Transverse colon (tissue), 4 donors: ENCODE measurements at regions not wholly inside any gene's neighbourhood (a gene's known extent, or its start where the extent isn't known, plus 50 kb on each side); places are given as distances from the start of the nearest gene placed in this dataset.

ENCODE experiments used
- CTCF ChIP-seq, 5 experiments: fragments of 200-600 bp in 3 of 5; fragments of 450-650 bp in 2 of 5; sonication (generic) in 3 of 5; IDR thresholded peaks; 1 replicate in 2 of 5; 2 replicates in 3 of 5; pipeline ENCODE4 v1.5.1; 2016 to 2017; ENCODE audit warnings: antibody characterized with exemption in 5 of 5, inconsistent platforms in 3 of 5, mild to moderate bottlenecking in 2 of 5, moderate library complexity in 1 of 5
- EP300 ChIP-seq: sonication (generic); formaldehyde crosslinking; IDR thresholded peaks from one replicate; pipeline ENCODE4 v1.6.1; 2017; ENCODE audit warnings: antibody characterized with exemption, low read depth
- POLR2A ChIP-seq: fragments of 450-650 bp; IDR thresholded peaks from one replicate; pipeline ENCODE4 v1.6.1; 2016; ENCODE audit warnings: antibody characterized with exemption, mild to moderate bottlenecking, moderate library complexity
- POLR2AphosphoS5 ChIP-seq, 3 donors: sonication (generic); formaldehyde crosslinking; IDR thresholded peaks; one replicate each; pipeline ENCODE4 v1.6.1; 2016; ENCODE audit warnings: antibody characterized with exemption in 3 of 3

- TF ChIP-seq POLR2AphosphoS5 (IDR thresholded peaks at IDR 0.05): no peak
- no peak for TF ChIP-seq POLR2A
- TF ChIP-seq CTCF (IDR thresholded peaks at IDR 0.05): no peak
- no peak for TF ChIP-seq EP300
These were observed 134.6 kb upstream of the ROPN1 start for GRCh38 chr3:124126436-124127023.
